B cell (primary cell): ENCODE measurements at regions not wholly inside any gene's neighbourhood (a gene's known extent, or its start where the extent isn't known, plus 50 kb on each side); places are given as distances from the start of the nearest gene placed in this dataset.

ENCODE experiments used
- EZH2 ChIP-seq: IDR thresholded peaks from 2 replicates; pipeline ENCODE4 v1.6.1; 2012; ENCODE audit warnings: borderline replicate concordance, low read depth, mild to moderate bottlenecking, moderate library complexity, low read length; ENCODE audit not compliant: insufficient read depth, poor library complexity, severe bottlenecking
- TF ChIP-seq, protein P1 (sequence below): fragments of 200-600 bp; IDR thresholded peaks from one replicate; pipeline ENCODE4 v1.8.0; 2022; ENCODE audit warnings: antibody characterized with exemption, mild to moderate bottlenecking

GRCh38 chr5:30450153-30450552 lies 743.3 kb upstream of the CDH6 start:
- TF ChIP-seq, protein P1, sequence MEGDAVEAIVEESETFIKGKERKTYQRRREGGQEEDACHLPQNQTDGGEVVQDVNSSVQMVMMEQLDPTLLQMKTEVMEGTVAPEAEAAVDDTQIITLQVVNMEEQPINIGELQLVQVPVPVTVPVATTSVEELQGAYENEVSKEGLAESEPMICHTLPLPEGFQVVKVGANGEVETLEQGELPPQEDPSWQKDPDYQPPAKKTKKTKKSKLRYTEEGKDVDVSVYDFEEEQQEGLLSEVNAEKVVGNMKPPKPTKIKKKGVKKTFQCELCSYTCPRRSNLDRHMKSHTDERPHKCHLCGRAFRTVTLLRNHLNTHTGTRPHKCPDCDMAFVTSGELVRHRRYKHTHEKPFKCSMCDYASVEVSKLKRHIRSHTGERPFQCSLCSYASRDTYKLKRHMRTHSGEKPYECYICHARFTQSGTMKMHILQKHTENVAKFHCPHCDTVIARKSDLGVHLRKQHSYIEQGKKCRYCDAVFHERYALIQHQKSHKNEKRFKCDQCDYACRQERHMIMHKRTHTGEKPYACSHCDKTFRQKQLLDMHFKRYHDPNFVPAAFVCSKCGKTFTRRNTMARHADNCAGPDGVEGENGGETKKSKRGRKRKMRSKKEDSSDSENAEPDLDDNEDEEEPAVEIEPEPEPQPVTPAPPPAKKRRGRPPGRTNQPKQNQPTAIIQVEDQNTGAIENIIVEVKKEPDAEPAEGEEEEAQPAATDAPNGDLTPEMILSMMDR = no peak
- no peak for TF ChIP-seq EZH2
